Fibroblast of mammary gland (primary cell): ENCODE measurements at regions not wholly inside any gene's neighbourhood (a gene's known extent, or its start where the extent isn't known, plus 50 kb on each side); places are given as distances from the start of the nearest gene placed in this dataset.
A peak's percentile ranks its signal among the peaks of the same experiment; 100 is the strongest.

ENCODE experiments used
- DNase-seq: peaks from one replicate; pipeline ENCODE4 v3.0.0-alpha.2; 2010; ENCODE audit warnings: low read depth
- H3K4me3 ChIP-seq: 2 replicates; pipeline ENCODE4 v1.5.1; 2011; ENCODE audit warnings: low read depth, mild to moderate bottlenecking, low read length, moderate library complexity; ENCODE audit not compliant: control insufficient read depth
- TF ChIP-seq, protein P1 (sequence below): conservative IDR thresholded peaks from 2 replicates; pipeline ENCODE4 v1.5.1; 2011; ENCODE audit warnings: low read depth, low read length, inconsistent platforms; ENCODE audit not compliant: control insufficient read depth, insufficient read depth

DNA sequence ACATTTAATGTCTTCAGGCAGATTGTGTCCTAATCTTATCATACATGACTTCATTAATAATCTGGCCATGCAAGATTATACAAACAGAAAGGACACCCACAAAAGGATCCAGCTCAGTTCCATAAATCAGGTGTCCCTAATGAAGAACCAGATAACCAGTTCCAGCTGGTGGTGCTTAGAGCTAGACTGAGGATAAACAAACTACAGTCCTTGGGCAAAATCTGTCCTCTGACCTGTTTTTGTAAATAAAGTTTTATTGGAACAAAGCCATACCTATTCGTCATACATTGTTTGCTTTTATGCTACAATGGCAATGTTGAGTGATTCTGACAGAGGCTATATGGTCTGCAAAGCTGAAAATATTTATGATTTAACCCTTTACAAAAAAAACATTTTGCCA, 199.5 kb downstream of the MID1IP1 start:
- DNase-seq, result peak; percentile 54
- TF ChIP-seq, protein P1, sequence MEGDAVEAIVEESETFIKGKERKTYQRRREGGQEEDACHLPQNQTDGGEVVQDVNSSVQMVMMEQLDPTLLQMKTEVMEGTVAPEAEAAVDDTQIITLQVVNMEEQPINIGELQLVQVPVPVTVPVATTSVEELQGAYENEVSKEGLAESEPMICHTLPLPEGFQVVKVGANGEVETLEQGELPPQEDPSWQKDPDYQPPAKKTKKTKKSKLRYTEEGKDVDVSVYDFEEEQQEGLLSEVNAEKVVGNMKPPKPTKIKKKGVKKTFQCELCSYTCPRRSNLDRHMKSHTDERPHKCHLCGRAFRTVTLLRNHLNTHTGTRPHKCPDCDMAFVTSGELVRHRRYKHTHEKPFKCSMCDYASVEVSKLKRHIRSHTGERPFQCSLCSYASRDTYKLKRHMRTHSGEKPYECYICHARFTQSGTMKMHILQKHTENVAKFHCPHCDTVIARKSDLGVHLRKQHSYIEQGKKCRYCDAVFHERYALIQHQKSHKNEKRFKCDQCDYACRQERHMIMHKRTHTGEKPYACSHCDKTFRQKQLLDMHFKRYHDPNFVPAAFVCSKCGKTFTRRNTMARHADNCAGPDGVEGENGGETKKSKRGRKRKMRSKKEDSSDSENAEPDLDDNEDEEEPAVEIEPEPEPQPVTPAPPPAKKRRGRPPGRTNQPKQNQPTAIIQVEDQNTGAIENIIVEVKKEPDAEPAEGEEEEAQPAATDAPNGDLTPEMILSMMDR, result no peak
- H3K4me3 ChIP-seq, result no peak overlapping the region

DNA sequence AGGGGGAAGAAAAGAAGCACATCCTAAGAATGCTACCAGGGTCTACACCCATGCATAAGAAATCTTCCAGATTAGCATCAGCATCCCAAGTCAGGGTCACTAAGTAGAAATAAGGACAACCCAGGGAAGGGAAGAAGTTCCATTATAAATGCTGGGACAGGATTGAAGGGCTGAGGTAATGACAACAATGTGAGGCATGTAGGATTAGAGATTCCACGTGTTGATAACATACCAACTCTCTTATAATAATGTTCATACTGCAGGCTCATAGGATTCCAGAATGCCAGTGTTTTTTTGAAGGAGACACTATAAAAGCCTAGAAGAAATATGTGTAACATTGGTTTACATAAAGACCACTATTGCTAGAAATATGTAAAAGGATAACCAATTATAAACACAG, 201.2 kb downstream of the MID1IP1 start:
- DNase-seq, result no peak
- no peak overlapping the region for H3K4me3 ChIP-seq
- TF ChIP-seq, protein P1, result no peak

GRCh38 chrX:39008549-39008948, 207.3 kb downstream of the MID1IP1 start:
- DNase-seq, result peak; percentile 6
- H3K4me3 ChIP-seq, result no peak overlapping the region
- TF ChIP-seq, protein P1, result no peak

DNA sequence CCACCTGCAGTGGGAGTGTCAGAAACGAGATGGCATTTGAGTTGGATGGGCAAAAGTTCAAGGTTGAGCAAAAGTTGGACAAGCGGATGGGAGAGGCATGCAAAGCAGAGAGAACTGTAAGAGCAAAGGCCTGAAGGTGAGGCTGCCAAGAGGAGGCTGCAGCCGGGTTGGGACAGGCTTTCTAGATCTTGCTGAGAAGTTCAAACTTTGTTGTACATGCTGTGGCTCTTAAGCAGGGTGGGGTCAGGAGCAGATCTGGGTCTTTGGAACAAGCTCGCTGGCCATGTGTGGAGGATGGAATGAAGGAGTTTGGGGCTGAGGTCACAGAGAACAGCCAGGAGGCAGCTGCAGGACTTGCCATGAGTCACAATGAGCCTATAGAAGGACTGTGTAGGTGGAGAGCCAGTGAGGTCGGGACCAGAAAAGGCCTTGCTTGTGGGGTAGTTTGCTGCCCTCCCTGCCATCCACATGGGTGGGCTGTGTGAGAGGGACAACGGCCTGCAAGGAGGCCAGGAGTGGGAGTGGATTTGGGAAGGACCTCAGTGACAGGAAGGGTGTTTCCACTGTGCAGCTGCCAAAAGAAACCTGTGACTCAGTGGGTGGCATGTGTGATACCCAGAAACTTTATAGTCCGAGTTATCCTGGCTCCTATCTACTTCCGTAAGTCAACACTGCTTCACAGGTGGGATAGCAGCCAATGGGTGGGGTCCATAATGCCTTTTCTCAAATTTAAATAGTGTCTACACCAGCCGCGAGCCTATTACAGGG, 210.4 kb downstream of the MID1IP1 start:
- DNase-seq, result peak; percentile 27
- TF ChIP-seq, protein P1, result no peak
- H3K4me3 ChIP-seq, result no peak overlapping the region

DNA sequence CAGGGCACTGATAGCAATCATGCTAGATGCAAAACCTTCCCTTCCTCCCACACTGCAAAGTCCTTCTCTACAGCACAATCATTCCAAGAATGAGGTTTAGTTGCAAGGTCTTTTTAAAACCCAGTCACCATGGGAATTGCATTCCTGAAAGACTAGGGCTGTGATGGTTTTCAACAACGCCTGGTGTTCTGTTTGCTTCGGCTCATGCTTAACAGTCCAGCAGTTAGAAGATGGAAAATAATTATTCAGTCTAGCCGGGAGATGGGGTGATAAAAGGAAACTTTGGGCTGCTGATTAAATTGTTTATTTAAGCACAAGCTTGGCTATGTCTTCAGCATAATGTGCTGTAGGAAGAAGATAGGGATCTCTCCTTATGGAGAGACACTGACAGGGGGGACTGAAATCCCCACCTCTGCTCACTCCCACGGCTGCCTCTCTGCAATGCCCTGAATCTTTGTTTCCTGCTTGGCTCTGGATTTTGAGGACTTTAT, 211.4 kb downstream of the MID1IP1 start:
- TF ChIP-seq, protein P1, result no peak
- peak; percentile 5 for DNase-seq
- H3K4me3 ChIP-seq, result no peak overlapping the region

DNA sequence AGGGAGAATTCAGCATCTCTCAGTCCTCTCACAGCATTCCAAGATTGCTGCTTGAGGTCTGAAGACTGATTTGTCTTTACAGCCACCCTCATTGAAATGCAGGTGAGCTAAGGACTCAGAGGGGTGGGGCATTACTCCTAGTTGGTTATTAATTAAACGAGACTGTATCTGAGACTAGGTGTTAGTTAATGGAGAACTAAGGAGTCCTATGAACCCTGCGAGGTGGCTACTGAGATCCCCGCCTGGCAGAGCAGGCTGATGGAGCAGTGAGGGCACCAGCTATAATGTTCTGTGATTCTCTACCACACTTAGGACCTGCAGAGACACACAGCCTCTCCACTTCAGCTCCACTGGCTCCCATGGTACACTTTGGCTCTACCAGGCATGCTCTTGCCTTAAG, 215.3 kb downstream of the MID1IP1 start:
- no peak overlapping the region for H3K4me3 ChIP-seq
- DNase-seq, result no peak
- TF ChIP-seq, protein P1, result no peak
